HepG2 (cell line): ENCODE measurements at regions not wholly inside any gene's neighbourhood (a gene's known extent, or its start where the extent isn't known, plus 50 kb on each side); places are given as distances from the start of the nearest gene placed in this dataset.

Experiments used
- ATAC-seq: fragments of 200-7000 bp; cut with Tn5 transposase; 3 replicates; pipeline ENCODE4 v1.9.1; 2020; ENCODE audit warnings: mild to moderate bottlenecking, moderate library complexity
- BruUV-seq: library from RNA; stranded (reverse); fragments of 400-500 nt; replicated peaks from 2 replicates; lab custom pipeline; 2021; lab: Mats Ljungman, UMichigan
- CTCF ChIA-PET: fragments of 300-600 bp; formaldehyde crosslinking; extraction: SDS; loops from one replicate; lab custom pipeline; 2021; ENCODE audit warnings: low total read pairs, inconsistent platforms, low intra/inter-chr PET ratio; lab: Yijun Ruan, JAX
- POLR2A ChIA-PET: fragments of 350-600 bp; sonication (Branson Sonifier 250); formaldehyde crosslinking; loops from one replicate; lab custom pipeline; 2020; ENCODE audit warnings: antibody characterized with exemption, inconsistent platforms; lab: Yijun Ruan, JAX
- DNase-seq: peaks from one replicate; pipeline ENCODE4 v3.0.0-alpha.2; 2015; ENCODE audit warnings: low spot score
- FAIRE-seq: peaks from 3 replicates; lab custom pipeline; 2011; peaks lifted over from hg19 to GRCh38; lab: Jason Lieb, UNC
- H2AFZ ChIP-seq: one replicate; pipeline ENCODE4 v1.6.1; 2011; ENCODE audit warnings: low read length, inconsistent platforms
- H3K27ac ChIP-seq: fragments of 300-600 bp; 3 replicates; pipeline ENCODE4 v1.8.0; 2011; ENCODE audit warnings: mixed run types, mild to moderate bottlenecking, mixed read lengths, low read length, inconsistent platforms; ENCODE audit not compliant: insufficient read depth; ENCODE audit errors: extremely low read length
- H3K27me3 ChIP-seq, 2 experiments: fragments of 200-600 bp in 1 of 2; 2 replicates in 1 of 2; 3 replicates in 1 of 2; pipeline versions ENCODE4 v1.6.0 to v1.8.0; 2011; ENCODE audit warnings: low read length in 2 of 2, mild to moderate bottlenecking in 2 of 2, moderate library complexity in 2 of 2, inconsistent platforms in 1 of 2; ENCODE audit not compliant: insufficient read depth in 2 of 2, control insufficient read depth in 1 of 2
- H3K36me3 ChIP-seq, 2 experiments: fragments of 200-600 bp in 1 of 2; replicated peaks in 1 of 2; 2 replicates in 1 of 2; 3 replicates in 1 of 2; pipeline versions ENCODE4 v1.5.1 to v1.8.0; 2011; ENCODE audit warnings: low read length in 2 of 2, inconsistent platforms in 1 of 2; ENCODE audit not compliant: insufficient read depth in 2 of 2, control insufficient read depth in 1 of 2
- H3K4me1 ChIP-seq: 2 replicates; pipeline ENCODE4 v1.5.1; 2012; ENCODE audit warnings: low read length, inconsistent platforms; ENCODE audit not compliant: insufficient read depth
- H3K4me2 ChIP-seq: 2 replicates; pipeline ENCODE4 v1.6.0; 2011; ENCODE audit warnings: low read depth, low read length, inconsistent platforms
- H3K4me3 ChIP-seq, 3 experiments: fragments of 200-600 bp in 1 of 3; sonication (generic), shearing (Covaris generic) in 1 of 3; replicated peaks in 1 of 3; 2 replicates each; pipeline ENCODE4 v1.5.1; 2011 to 2016; ENCODE audit warnings: low read length in 3 of 3, inconsistent platforms in 2 of 3, low read depth in 2 of 3, mild to moderate bottlenecking in 2 of 3, control low read depth in 1 of 3, mixed read lengths in 1 of 3; ENCODE audit not compliant: insufficient read depth in 1 of 3
- H3K79me2 ChIP-seq: one replicate; pipeline ENCODE4 v1.6.1; 2011; ENCODE audit warnings: low read length, inconsistent platforms; ENCODE audit not compliant: insufficient read depth
- H3K9ac ChIP-seq: 2 replicates; pipeline ENCODE4 v1.6.0; 2011; ENCODE audit warnings: mild to moderate bottlenecking, low read depth, low read length, inconsistent platforms; ENCODE audit not compliant: insufficient read depth
- H3K9me3 ChIP-seq: 2 replicates; pipeline ENCODE4 v1.5.1; 2012; ENCODE audit warnings: mild to moderate bottlenecking, low read length
- H4K20me1 ChIP-seq: 2 replicates; pipeline ENCODE4 v1.6.0; 2011; ENCODE audit warnings: inconsistent platforms, mild to moderate bottlenecking, low read length, moderate library complexity; ENCODE audit not compliant: insufficient read depth
- ELF3 ChIP-seq: IDR thresholded peaks from 2 replicates; pipeline ENCODE4 v1.6.1; 2016; ENCODE audit warnings: missing genetic modification reagents, missing compliant biosample characterization
- HNRNPH1 ChIP-seq: fragments of 200-400 bp; formaldehyde crosslinking; optimal IDR thresholded peaks from 2 replicates; pipeline ENCODE3; 2017; ENCODE audit warnings: mild to moderate bottlenecking, low read depth, low read length
- HNRNPUL1 ChIP-seq: fragments of 200-400 bp; formaldehyde crosslinking; IDR thresholded peaks from 2 replicates; pipeline ENCODE4 v1.6.1; 2017; ENCODE audit warnings: low read depth, mild to moderate bottlenecking, low read length, moderate library complexity
- MBNL3 ChIP-seq: fragments of 250-450 bp; sonication (Bioruptor Pico); conservative IDR thresholded peaks from 2 replicates; pipeline ENCODE4 v1.8.0; 2022; ENCODE audit warnings: mild to moderate bottlenecking, inconsistent platforms
- MEF2D ChIP-seq: sonication (generic); formaldehyde crosslinking; IDR thresholded peaks from 2 replicates; pipeline ENCODE4 v1.5.1; 2020; ENCODE audit warnings: mild to moderate bottlenecking, missing genetic modification reagents
- NCOA2 ChIP-seq: sonication (generic); formaldehyde crosslinking; IDR thresholded peaks from 2 replicates; pipeline ENCODE4 v1.8.0; 2022; ENCODE audit warnings: inconsistent platforms
- NONO ChIP-seq, 2 experiments: fragments of 450-650 bp in 1 of 2; sonication (generic) in 1 of 2; formaldehyde crosslinking in 1 of 2; IDR thresholded peaks in 1 of 2; conservative IDR thresholded peaks in 1 of 2; 2 replicates each; pipeline versions ENCODE4 v1.6.1 to v1.8.0; 2017 to 2022; ENCODE audit warnings: mild to moderate bottlenecking in 1 of 2, missing genetic modification reagents in 1 of 2, moderate library complexity in 1 of 2
- REL ChIP-seq: sonication (generic); formaldehyde crosslinking; conservative IDR thresholded peaks from 2 replicates; pipeline ENCODE4 v1.8.0; 2022; ENCODE audit warnings: mild to moderate bottlenecking, missing genetic modification reagents, moderate library complexity
- YEATS2 ChIP-seq: sonication (generic); formaldehyde crosslinking; IDR thresholded peaks from 2 replicates; pipeline ENCODE4 v1.4.0; 2020; ENCODE audit warnings: missing genetic modification reagents, borderline replicate concordance
- ZC3H13 ChIP-seq: sonication (generic); formaldehyde crosslinking; IDR thresholded peaks from 2 replicates; pipeline ENCODE4 v1.8.1; 2023; ENCODE audit warnings: mild to moderate bottlenecking, missing genetic modification reagents, moderate library complexity
- ZNF296 ChIP-seq: sonication (generic); formaldehyde crosslinking; conservative IDR thresholded peaks from 2 replicates; pipeline ENCODE4 v1.5.0; 2020; ENCODE audit warnings: mild to moderate bottlenecking, missing genetic modification reagents
- ZNF761 ChIP-seq: sonication (generic); formaldehyde crosslinking; conservative IDR thresholded peaks from 2 replicates; pipeline ENCODE4 v1.4.0; 2020; ENCODE audit warnings: mild to moderate bottlenecking, missing genetic modification reagents
- WGBS: methylation state at CpG from one replicate; pipeline ENCODE4 v1.1.6; 2017; ENCODE audit warnings: low lambda C conversion rate; 5-methylcytosine and 5-hydroxymethylcytosine counted together
- in situ Hi-C: cut with HindIII; loops from 2 replicates; pipeline ENCODE4 v1.10.0; 2017; ENCODE audit warnings: low pct_unique_long_range_greater_than_20kb; ENCODE audit not compliant: extremely low pct_ligation_motif_present
- intact Hi-C: fragments of 100-400 bp; cut with micrococcal nuclease; formaldehyde crosslinking; loops from one replicate; pipeline ENCODE4 v1.10.0; 2022; ENCODE audit not compliant: unreplicated experiment
- TF ChIP-seq, protein P1 (sequence below): sonication (generic); formaldehyde crosslinking; IDR thresholded peaks from 2 replicates; pipeline ENCODE4 v1.4.0; 2020; ENCODE audit warnings: mild to moderate bottlenecking, missing genetic modification reagents
- TF ChIP-seq, protein P2 (sequence below): IDR thresholded peaks from 2 replicates; pipeline ENCODE4 v1.6.1; 2016; ENCODE audit warnings: low read depth, control low read depth
- TF ChIP-seq, protein P3 (sequence below): sonication (generic); formaldehyde crosslinking; IDR thresholded peaks from 2 replicates; pipeline ENCODE4 v1.5.0; 2020; ENCODE audit warnings: mild to moderate bottlenecking, missing genetic modification reagents
- TF ChIP-seq, protein P4 (sequence below): sonication (generic); formaldehyde crosslinking; conservative IDR thresholded peaks from 2 replicates; pipeline ENCODE4 v1.8.1; 2023; ENCODE audit warnings: missing genetic modification reagents
- TF ChIP-seq, protein P5 (sequence below): sonication (generic); formaldehyde crosslinking; IDR thresholded peaks from 2 replicates; pipeline ENCODE4 v1.8.1; 2023; ENCODE audit warnings: missing genetic modification reagents, mild to moderate bottlenecking, borderline replicate concordance

DNA sequence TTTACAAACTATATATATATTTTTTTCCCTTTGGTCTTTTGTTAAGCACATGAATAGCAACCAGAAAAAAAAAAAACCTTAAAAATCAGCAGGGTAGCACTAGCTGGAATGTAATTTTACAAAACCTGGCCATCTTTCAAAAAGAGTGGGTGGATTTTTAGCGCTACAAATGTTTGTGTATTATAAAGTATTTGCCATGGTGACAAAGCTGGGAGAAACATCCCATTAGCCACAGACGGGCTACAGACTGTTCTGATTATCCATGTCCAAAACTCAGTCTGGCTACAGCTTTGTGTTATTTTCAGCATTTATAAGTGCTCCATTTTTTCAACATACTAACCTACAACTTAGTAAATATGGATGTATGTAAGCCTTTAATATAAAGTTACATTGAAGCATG lies 249.5 kb upstream of the TANK start (continued):
- TF ChIP-seq HNRNPH1 (no peak), NCOA2 (no peak), ZNF761 (CRISPR knock-in tag) (no peak), MBNL3 (CRISPR knock-in tag) (no peak), ELF3 (CRISPR knock-in tag) (no peak), NONO (IDR thresholded peaks at IDR 0.05) (no peak), NONO (CRISPR knock-in tag; conservative IDR thresholded peaks at IDR 0.05) (no peak), HNRNPUL1 (no peak), YEATS2 (CRISPR knock-in tag) (no peak)
- TF ChIP-seq, protein P1, sequence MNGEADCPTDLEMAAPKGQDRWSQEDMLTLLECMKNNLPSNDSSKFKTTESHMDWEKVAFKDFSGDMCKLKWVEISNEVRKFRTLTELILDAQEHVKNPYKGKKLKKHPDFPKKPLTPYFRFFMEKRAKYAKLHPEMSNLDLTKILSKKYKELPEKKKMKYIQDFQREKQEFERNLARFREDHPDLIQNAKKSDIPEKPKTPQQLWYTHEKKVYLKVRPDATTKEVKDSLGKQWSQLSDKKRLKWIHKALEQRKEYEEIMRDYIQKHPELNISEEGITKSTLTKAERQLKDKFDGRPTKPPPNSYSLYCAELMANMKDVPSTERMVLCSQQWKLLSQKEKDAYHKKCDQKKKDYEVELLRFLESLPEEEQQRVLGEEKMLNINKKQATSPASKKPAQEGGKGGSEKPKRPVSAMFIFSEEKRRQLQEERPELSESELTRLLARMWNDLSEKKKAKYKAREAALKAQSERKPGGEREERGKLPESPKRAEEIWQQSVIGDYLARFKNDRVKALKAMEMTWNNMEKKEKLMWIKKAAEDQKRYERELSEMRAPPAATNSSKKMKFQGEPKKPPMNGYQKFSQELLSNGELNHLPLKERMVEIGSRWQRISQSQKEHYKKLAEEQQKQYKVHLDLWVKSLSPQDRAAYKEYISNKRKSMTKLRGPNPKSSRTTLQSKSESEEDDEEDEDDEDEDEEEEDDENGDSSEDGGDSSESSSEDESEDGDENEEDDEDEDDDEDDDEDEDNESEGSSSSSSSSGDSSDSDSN (CRISPR knock-in tag): no peak
- TF ChIP-seq, protein P2, sequence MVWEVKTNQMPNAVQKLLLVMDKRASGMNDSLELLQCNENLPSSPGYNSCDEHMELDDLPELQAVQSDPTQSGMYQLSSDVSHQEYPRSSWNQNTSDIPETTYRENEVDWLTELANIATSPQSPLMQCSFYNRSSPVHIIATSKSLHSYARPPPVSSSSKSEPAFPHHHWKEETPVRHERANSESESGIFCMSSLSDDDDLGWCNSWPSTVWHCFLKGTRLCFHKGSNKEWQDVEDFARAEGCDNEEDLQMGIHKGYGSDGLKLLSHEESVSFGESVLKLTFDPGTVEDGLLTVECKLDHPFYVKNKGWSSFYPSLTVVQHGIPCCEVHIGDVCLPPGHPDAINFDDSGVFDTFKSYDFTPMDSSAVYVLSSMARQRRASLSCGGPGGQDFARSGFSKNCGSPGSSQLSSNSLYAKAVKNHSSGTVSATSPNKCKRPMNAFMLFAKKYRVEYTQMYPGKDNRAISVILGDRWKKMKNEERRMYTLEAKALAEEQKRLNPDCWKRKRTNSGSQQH (CRISPR knock-in tag): no peak

DNA sequence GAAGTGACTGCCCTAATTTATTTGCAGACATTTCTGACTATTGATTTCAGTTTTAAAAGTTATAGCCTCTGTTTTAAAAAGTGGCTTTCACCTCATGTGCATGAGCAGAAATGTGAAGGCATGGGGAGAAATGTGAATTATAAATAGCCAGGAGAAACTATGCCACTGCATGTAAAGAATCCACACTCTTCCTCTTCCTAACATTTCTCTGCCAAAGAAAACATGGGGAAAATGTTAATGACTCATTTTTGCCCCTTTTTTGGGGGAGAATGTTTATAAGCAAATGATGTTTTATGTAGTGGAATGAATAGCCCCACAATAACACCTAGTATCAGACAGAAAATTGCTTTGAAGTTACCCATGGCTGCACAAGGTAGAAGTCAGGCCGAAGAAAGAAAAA lies 249.0 kb upstream of the TANK start:
- intact Hi-C loops (no loop called here), in situ Hi-C loops (no loop called here)
- Histone ChIP-seq H3K27me3 (no peaks in the 10 kb centered on the region), H3K27ac (no peak overlapping the region), H3K4me1 (no peaks in the 10 kb centered on the region), H3K9ac (no peak overlapping the region), H4K20me1 (no peaks in the 10 kb centered on the region), H3K9me3 (no peaks in the 10 kb centered on the region), H3K4me3 (no peak overlapping the region), H3K4me2 (no peak overlapping the region), H3K79me2 (no peaks in the 10 kb centered on the region), H2AFZ (no peak overlapping the region), H3K36me3 (no peaks in the 10 kb centered on the region)
- ATAC-seq (no peak), FAIRE-seq (no peak), DNase-seq (no peak)
- 41% methylated on average over 1 of the region's 1 CpG for WGBS
- no TSS peak for BruUV-seq
- ChIA-PET POLR2A (no interaction called here), CTCF (no interaction called here)
- TF ChIP-seq, protein P3, sequence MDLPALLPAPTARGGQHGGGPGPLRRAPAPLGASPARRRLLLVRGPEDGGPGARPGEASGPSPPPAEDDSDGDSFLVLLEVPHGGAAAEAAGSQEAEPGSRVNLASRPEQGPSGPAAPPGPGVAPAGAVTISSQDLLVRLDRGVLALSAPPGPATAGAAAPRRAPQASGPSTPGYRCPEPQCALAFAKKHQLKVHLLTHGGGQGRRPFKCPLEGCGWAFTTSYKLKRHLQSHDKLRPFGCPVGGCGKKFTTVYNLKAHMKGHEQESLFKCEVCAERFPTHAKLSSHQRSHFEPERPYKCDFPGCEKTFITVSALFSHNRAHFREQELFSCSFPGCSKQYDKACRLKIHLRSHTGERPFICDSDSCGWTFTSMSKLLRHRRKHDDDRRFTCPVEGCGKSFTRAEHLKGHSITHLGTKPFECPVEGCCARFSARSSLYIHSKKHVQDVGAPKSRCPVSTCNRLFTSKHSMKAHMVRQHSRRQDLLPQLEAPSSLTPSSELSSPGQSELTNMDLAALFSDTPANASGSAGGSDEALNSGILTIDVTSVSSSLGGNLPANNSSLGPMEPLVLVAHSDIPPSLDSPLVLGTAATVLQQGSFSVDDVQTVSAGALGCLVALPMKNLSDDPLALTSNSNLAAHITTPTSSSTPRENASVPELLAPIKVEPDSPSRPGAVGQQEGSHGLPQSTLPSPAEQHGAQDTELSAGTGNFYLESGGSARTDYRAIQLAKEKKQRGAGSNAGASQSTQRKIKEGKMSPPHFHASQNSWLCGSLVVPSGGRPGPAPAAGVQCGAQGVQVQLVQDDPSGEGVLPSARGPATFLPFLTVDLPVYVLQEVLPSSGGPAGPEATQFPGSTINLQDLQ (CRISPR knock-in tag): no peak
- TF ChIP-seq ZC3H13 (CRISPR knock-in tag): no peak
- TF ChIP-seq REL (CRISPR knock-in tag): no peak
- TF ChIP-seq MEF2D (CRISPR knock-in tag): no peak
- TF ChIP-seq, protein P4, sequence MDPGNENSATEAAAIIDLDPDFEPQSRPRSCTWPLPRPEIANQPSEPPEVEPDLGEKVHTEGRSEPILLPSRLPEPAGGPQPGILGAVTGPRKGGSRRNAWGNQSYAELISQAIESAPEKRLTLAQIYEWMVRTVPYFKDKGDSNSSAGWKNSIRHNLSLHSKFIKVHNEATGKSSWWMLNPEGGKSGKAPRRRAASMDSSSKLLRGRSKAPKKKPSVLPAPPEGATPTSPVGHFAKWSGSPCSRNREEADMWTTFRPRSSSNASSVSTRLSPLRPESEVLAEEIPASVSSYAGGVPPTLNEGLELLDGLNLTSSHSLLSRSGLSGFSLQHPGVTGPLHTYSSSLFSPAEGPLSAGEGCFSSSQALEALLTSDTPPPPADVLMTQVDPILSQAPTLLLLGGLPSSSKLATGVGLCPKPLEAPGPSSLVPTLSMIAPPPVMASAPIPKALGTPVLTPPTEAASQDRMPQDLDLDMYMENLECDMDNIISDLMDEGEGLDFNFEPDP (CRISPR knock-in tag): no peak
- TF ChIP-seq, protein P5, sequence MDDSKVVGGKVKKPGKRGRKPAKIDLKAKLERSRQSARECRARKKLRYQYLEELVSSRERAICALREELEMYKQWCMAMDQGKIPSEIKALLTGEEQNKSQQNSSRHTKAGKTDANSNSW (CRISPR knock-in tag): no peak
- no peak for TF ChIP-seq ZNF296 (CRISPR knock-in tag)
- TF ChIP-seq NONO (IDR thresholded peaks at IDR 0.05): no peak
- no peak for TF ChIP-seq NONO (CRISPR knock-in tag; conservative IDR thresholded peaks at IDR 0.05)
